Type B pancreatic cell (in vitro differentiated cells): ENCODE measurements at regions not wholly inside any gene's neighbourhood (a gene's known extent, or its start where the extent isn't known, plus 50 kb on each side); places are given as distances from the start of the nearest gene placed in this dataset.

Experiments used
- DNase-seq: peaks from one replicate; pipeline ENCODE4 v3.0.0; 2021; ENCODE audit warnings: mixed read lengths; ENCODE audit not compliant: unreplicated experiment; ENCODE audit errors: extremely low spot score
- H3K27ac Mint-ChIP-seq: 2 replicates; pipeline ENCODE4 v1.8.0; 2021; ENCODE audit warnings: mild to moderate bottlenecking, mixed read lengths
- H3K27me3 Mint-ChIP-seq: 2 replicates; pipeline ENCODE4 v1.8.0; 2021; ENCODE audit warnings: mixed read lengths
- H3K36me3 Mint-ChIP-seq: 2 replicates; pipeline ENCODE4 v1.8.0; 2021; ENCODE audit warnings: mixed read lengths
- H3K4me1 Mint-ChIP-seq: one replicate; pipeline ENCODE4 v1.8.0; 2021; ENCODE audit warnings: mixed read lengths; ENCODE audit not compliant: unreplicated experiment
- H3K4me3 Mint-ChIP-seq: 2 replicates; pipeline ENCODE4 v1.8.0; 2021; ENCODE audit warnings: mild to moderate bottlenecking, mixed read lengths
- H3K9me3 Mint-ChIP-seq: 2 replicates; pipeline ENCODE4 v1.8.0; 2021; ENCODE audit warnings: mixed read lengths
- CTCF ChIP-seq: fragments of 200-600 bp; sonication (generic); conservative IDR thresholded peaks from 2 replicates; pipeline ENCODE4 v1.5.0; 2021; ENCODE audit warnings: antibody characterized with exemption, mild to moderate bottlenecking

DNA sequence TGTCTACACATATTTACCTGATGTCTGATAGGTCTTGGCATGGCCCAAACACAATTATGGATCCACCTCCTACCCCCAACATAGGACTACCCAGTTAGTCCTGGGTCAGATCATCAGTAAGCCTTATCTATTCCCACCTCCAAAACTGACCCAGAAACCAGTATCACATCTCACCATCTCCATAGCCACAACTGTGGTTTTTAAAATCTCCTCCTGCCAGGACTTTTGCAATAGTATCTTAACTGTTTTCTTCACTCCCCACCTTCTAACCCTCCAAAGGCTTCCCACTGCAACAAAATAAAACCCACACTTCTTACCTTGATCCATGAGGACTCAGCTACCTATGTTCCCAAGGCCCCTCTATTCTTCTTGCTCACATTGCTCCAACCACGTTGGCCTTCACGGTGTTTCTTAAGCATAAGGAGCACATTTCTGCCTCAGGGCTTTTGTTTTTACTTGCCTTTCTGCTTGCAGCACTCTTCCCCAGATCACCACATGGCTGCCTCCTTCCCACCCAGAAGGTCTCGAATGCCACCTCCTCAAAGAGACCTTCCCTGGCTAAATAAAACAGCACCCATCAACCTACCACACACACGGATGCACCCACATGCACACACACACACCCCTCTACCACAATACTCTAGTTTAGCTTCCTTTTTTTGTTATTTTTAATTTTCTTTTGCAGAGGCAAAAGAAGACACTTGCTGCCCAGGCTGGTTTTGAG, 125.9 kb upstream of the SLC1A4 start:
- no peak overlapping the region for H3K4me3 Mint-ChIP-seq
- H3K27me3 Mint-ChIP-seq = peaks cover 10% of the 10 kb centered on the region
- no peak overlapping the region for H3K27ac Mint-ChIP-seq
- H3K9me3 Mint-ChIP-seq = no peaks in the 10 kb centered on the region
- TF ChIP-seq CTCF = no peak
- DNase-seq = no peak
- H3K36me3 Mint-ChIP-seq = no peaks in the 10 kb centered on the region
- H3K4me1 Mint-ChIP-seq = peaks cover 13% of the 10 kb centered on the region

- peak; percentile 78 for DNase-seq
- Mint-ChIP-seq H3K4me1 (peaks cover 9% of the 10 kb centered on the region), H3K27me3 (peaks cover 9% of the 10 kb centered on the region), H3K9me3 (no peaks in the 10 kb centered on the region), H3K36me3 (no peaks in the 10 kb centered on the region), H3K4me3 (no peak overlapping the region), H3K27ac (peak overlapping the region; percentile 52)
- peak; percentile 95 for TF ChIP-seq CTCF
Measured at GRCh38 chr2:64865073-64865830, 123.9 kb upstream of the SLC1A4 start.

GRCh38 chr2:64865831-64866345, 123.3 kb upstream of the SLC1A4 start:
- H3K27ac Mint-ChIP-seq = peak overlapping the region; percentile 57
- no peaks in the 10 kb centered on the region for H3K9me3 Mint-ChIP-seq
- peak; percentile 27 for TF ChIP-seq CTCF
- H3K4me3 Mint-ChIP-seq = peak overlapping the region; percentile 51
- no peak for DNase-seq
- H3K4me1 Mint-ChIP-seq = peaks cover 9% of the 10 kb centered on the region
- H3K27me3 Mint-ChIP-seq = peaks cover 9% of the 10 kb centered on the region
- no peaks in the 10 kb centered on the region for H3K36me3 Mint-ChIP-seq

- no peaks in the 10 kb centered on the region for H3K36me3 Mint-ChIP-seq
- peaks cover 9% of the 10 kb centered on the region for H3K27me3 Mint-ChIP-seq
- peak overlapping the region; percentile 57 for H3K27ac Mint-ChIP-seq
- TF ChIP-seq CTCF = no peak
- H3K4me1 Mint-ChIP-seq = peaks cover 9% of the 10 kb centered on the region
- no peak for DNase-seq
- H3K9me3 Mint-ChIP-seq = no peaks in the 10 kb centered on the region
- H3K4me3 Mint-ChIP-seq = peak overlapping the region; percentile 68
Measured at GRCh38 chr2:64866797-64867196, 122.4 kb upstream of the SLC1A4 start.

- Mint-ChIP-seq H3K27me3 (peaks cover 9% of the 10 kb centered on the region), H3K4me3 (no peak overlapping the region), H3K9me3 (no peaks in the 10 kb centered on the region), H3K27ac (no peak overlapping the region), H3K36me3 (no peaks in the 10 kb centered on the region), H3K4me1 (peaks cover 9% of the 10 kb centered on the region)
- DNase-seq = no peak
- no peak for TF ChIP-seq CTCF
Measured at GRCh38 chr2:64867253-64867996, 121.8 kb upstream of the SLC1A4 start.
